ENCODE measurements at regions not wholly inside any gene's neighbourhood (a gene's known extent, or its start where the extent isn't known, plus 50 kb on each side); places are given as distances from the start of the nearest gene placed in this dataset.
"Not testable (repeated sequence)": the region's sequence is repeated elsewhere in the genome, so short reads cannot be mapped to it uniquely, and the experiment has no call there.

GRCh38 chr12:38384816-38385378 lies 68.3 kb downstream of the ALG10B start:
- DNase-seq: no peak

GRCh38 chr12:38385486-38385885 lies 68.9 kb downstream of the ALG10B start:
- DNase-seq: no peak

GRCh38 chr12:38386205-38386985 lies 69.8 kb downstream of the ALG10B start:
- peak; percentile 61 to 81 for DNase-seq

GRCh38 chr12:38389614-38390013 lies 73.0 kb downstream of the ALG10B start:
- no peak for DNase-seq

- DNase-seq: no peak
Observed at GRCh38 chr12:38391007-38391406, 74.4 kb downstream of the ALG10B start.

- peak; percentile 80 to 88 for DNase-seq
Observed at GRCh38 chr12:38392554-38393144, 76.1 kb downstream of the ALG10B start.

- DNase-seq: no peak
Observed at GRCh38 chr12:38399711-38400206, 83.2 kb downstream of the ALG10B start.

GRCh38 chr12:38402811-38403210 lies 86.2 kb downstream of the ALG10B start:
- no peak for DNase-seq

- no peak for DNase-seq
Observed at GRCh38 chr12:38409511-38409910, 92.9 kb downstream of the ALG10B start.

- DNase-seq: peak; percentile 42 to 74
Observed at GRCh38 chr12:38411426-38411825, 94.9 kb downstream of the ALG10B start.

- DNase-seq: no peak
Observed at GRCh38 chr12:38411946-38412345, 95.4 kb downstream of the ALG10B start.

- no peak for DNase-seq
Observed at GRCh38 chr12:38417101-38417500, 100.5 kb downstream of the ALG10B start.

- no peak for DNase-seq
Observed at GRCh38 chr12:38424436-38424835, 107.9 kb downstream of the ALG10B start.

GRCh38 chr12:38427442-38427841 lies 110.9 kb downstream of the ALG10B start:
- no peak for DNase-seq

GRCh38 chr12:38431921-38432320 lies 115.3 kb downstream of the ALG10B start:
- no peak for DNase-seq

- DNase-seq: not testable (repeated sequence)
Observed at GRCh38 chr12:38441871-38442281, 125.3 kb downstream of the ALG10B start.

- DNase-seq: no peak
Observed at GRCh38 chr12:38445040-38445439, 128.5 kb downstream of the ALG10B start.

GRCh38 chr12:38448991-38449390 lies 132.4 kb downstream of the ALG10B start:
- no peak for DNase-seq

GRCh38 chr12:38456537-38457120 lies 140.1 kb downstream of the ALG10B start:
- no peak for DNase-seq

GRCh38 chr12:38465020-38465419 lies 148.4 kb downstream of the ALG10B start:
- DNase-seq: no peak

- no peak for DNase-seq
Observed at GRCh38 chr12:38469715-38470114, 153.1 kb downstream of the ALG10B start.

- no peak for DNase-seq
Observed at GRCh38 chr12:38477340-38478090, 160.9 kb downstream of the ALG10B start.

- no peak for DNase-seq
Observed at GRCh38 chr12:38480594-38480993, 164.0 kb downstream of the ALG10B start.
